ENCODE measurements at regions not wholly inside any gene's neighbourhood (a gene's known extent, or its start where the extent isn't known, plus 50 kb on each side); places are given as distances from the start of the nearest gene placed in this dataset.

GRCh38 chr3:95123104-95123503 is 1060.2 kb downstream of the NSUN3 start:
- peaks cover 8 to 10% of the 10 kb centered on the region in 2 donors for H3K9me3 ChIP-seq (replicated peaks in 1 of 2; ENCODE audit: control insufficient read depth in 1 of 2, insufficient read depth in 1 of 2, low read length in 2 of 2)
- no peaks in the 10 kb centered on the region for H3K36me3 ChIP-seq (replicated peaks in 1 of 2; ENCODE audit: control insufficient read depth in 1 of 2, insufficient read depth in 2 of 2, low read length in 2 of 2)
- no peak overlapping the region for H3K4me3 ChIP-seq (replicated peaks in 1 of 3; ENCODE audit: low read depth in 2 of 3, low read length in 3 of 3)
- H3K27me3 ChIP-seq (ENCODE audit: control insufficient read depth in 2 of 2, insufficient read depth in 2 of 2, low read length in 2 of 2): no peaks in the 10 kb centered on the region
- H3K4me3 Mint-ChIP-seq: no peak overlapping the region
- no peak for DNase-seq
- H4K20me1 ChIP-seq (ENCODE audit: insufficient read depth, low read length): no peaks in the 10 kb centered on the region
- H3K27ac Mint-ChIP-seq: no peak overlapping the region
- no peaks in the 10 kb centered on the region for H3K4me1 Mint-ChIP-seq
- H2AFZ ChIP-seq (ENCODE audit: insufficient read depth, low read depth, low read length, poor library complexity, severe bottlenecking): no peak overlapping the region
- no peaks in the 10 kb centered on the region for H3K4me1 ChIP-seq (ENCODE audit: control insufficient read depth in 1 of 2, insufficient read depth in 2 of 2, low read length in 2 of 2)
- H3K79me2 ChIP-seq (ENCODE audit: insufficient read depth, low read length): no peaks in the 10 kb centered on the region
- TF ChIP-seq, protein P1, sequence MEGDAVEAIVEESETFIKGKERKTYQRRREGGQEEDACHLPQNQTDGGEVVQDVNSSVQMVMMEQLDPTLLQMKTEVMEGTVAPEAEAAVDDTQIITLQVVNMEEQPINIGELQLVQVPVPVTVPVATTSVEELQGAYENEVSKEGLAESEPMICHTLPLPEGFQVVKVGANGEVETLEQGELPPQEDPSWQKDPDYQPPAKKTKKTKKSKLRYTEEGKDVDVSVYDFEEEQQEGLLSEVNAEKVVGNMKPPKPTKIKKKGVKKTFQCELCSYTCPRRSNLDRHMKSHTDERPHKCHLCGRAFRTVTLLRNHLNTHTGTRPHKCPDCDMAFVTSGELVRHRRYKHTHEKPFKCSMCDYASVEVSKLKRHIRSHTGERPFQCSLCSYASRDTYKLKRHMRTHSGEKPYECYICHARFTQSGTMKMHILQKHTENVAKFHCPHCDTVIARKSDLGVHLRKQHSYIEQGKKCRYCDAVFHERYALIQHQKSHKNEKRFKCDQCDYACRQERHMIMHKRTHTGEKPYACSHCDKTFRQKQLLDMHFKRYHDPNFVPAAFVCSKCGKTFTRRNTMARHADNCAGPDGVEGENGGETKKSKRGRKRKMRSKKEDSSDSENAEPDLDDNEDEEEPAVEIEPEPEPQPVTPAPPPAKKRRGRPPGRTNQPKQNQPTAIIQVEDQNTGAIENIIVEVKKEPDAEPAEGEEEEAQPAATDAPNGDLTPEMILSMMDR (IDR thresholded peaks at IDR 0.05): no peak
- 84% methylated on average over 5 of the region's 5 CpGs for WGBS (ENCODE audit: insufficient coverage)
- H3K9ac ChIP-seq (ENCODE audit: insufficient read depth, low read length, poor library complexity, severe bottlenecking): no peak overlapping the region
- no peaks in the 10 kb centered on the region for H3K36me3 Mint-ChIP-seq
- peaks cover 0 to 2% (median 0%) of the 10 kb centered on the region in 3 donors for H3K27me3 Mint-ChIP-seq (ENCODE audit: low read depth in 3 of 3)
- H3K9me3 Mint-ChIP-seq: peaks cover 0 to 8% (median 4%) of the 10 kb centered on the region in 7 donors
- intact Hi-C loops (cut with micrococcal nuclease): no loop called here
- no peak overlapping the region for H3K27ac ChIP-seq (ENCODE audit: low read depth in 1 of 2, low read length in 2 of 2)
- H3K4me2 ChIP-seq (replicated peaks; ENCODE audit: extremely low read depth, low read length, poor library complexity, severe bottlenecking): no peak overlapping the region

DNA sequence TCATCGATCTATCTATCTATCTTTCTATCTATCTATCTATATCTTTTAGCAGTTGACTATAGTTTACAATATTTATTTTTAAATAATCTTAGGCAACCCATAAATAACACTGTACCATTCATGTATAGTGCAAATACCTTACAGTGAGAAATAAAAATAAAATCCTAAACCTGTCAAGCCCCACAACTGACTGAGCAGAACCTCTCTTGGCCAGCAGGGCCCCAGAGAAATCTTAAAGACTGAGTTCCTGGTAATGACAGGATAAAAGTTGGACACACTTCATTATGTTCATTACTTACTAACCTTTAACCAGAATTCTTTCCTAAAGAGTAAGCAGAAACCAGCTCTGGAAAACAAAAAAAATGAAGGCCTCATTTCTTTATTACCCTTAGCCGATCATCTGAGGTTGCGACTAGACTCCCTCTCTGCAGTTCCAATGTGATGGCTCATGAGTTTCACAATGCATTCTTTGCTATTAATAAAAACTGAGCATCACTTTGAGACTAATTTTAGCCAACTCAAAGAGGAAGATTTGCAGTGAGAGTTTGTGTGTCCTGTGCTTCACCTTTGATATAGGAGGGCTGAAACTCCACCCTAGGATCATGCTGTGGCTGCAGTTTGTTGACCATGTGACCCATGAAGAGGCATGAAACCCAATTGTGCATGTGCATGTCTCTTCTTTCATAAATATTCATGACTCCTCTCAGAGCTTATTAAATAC is 1072.0 kb downstream of the NSUN3 start:
- H3K27ac Mint-ChIP-seq: no peak overlapping the region
- intact Hi-C loops (cut with micrococcal nuclease): no loop called here
- H3K4me1 Mint-ChIP-seq: no peaks in the 10 kb centered on the region
- Histone ChIP-seq H2AFZ (ENCODE audit: insufficient read depth, low read depth, low read length, poor library complexity, severe bottlenecking) (no peak overlapping the region), H3K9ac (ENCODE audit: insufficient read depth, low read length, poor library complexity, severe bottlenecking) (no peak overlapping the region), H3K4me3 (replicated peaks in 1 of 3; ENCODE audit: low read depth in 2 of 3, low read length in 3 of 3) (no peak overlapping the region), H3K9me3 (replicated peaks in 1 of 2; ENCODE audit: control insufficient read depth in 1 of 2, insufficient read depth in 1 of 2, low read length in 2 of 2) (peaks cover 0 to 5% of the 10 kb centered on the region in 2 donors), H4K20me1 (ENCODE audit: insufficient read depth, low read length) (no peaks in the 10 kb centered on the region), H3K27ac (ENCODE audit: low read depth in 1 of 2, low read length in 2 of 2) (no peak overlapping the region), H3K79me2 (ENCODE audit: insufficient read depth, low read length) (no peaks in the 10 kb centered on the region), H3K36me3 (replicated peaks in 1 of 2; ENCODE audit: control insufficient read depth in 1 of 2, insufficient read depth in 2 of 2, low read length in 2 of 2) (no peaks in the 10 kb centered on the region), H3K27me3 (ENCODE audit: control insufficient read depth in 2 of 2, insufficient read depth in 2 of 2, low read length in 2 of 2) (no peaks in the 10 kb centered on the region), H3K4me1 (ENCODE audit: control insufficient read depth in 1 of 2, insufficient read depth in 2 of 2, low read length in 2 of 2) (no peaks in the 10 kb centered on the region), H3K4me2 (replicated peaks; ENCODE audit: extremely low read depth, low read length, poor library complexity, severe bottlenecking) (no peak overlapping the region)
- H3K4me3 Mint-ChIP-seq: no peak overlapping the region
- TF ChIP-seq, protein P1 (IDR thresholded peaks at IDR 0.05): no peak
- H3K9me3 Mint-ChIP-seq: peaks cover 0 to 3% (median 0%) of the 10 kb centered on the region in 7 donors
- DNase-seq: no peak
- no peaks in the 10 kb centered on the region for H3K36me3 Mint-ChIP-seq
- no CpG with 5 or more reads among the region's 3 CpGs for WGBS (ENCODE audit: insufficient coverage)
- H3K27me3 Mint-ChIP-seq (ENCODE audit: low read depth in 3 of 3): no peaks in the 10 kb centered on the region

Measured in CD14-positive monocyte (primary cell).